ENCODE measurements at regions not wholly inside any gene's neighbourhood (a gene's known extent, or its start where the extent isn't known, plus 50 kb on each side); places are given as distances from the start of the nearest gene placed in this dataset.

DNA sequence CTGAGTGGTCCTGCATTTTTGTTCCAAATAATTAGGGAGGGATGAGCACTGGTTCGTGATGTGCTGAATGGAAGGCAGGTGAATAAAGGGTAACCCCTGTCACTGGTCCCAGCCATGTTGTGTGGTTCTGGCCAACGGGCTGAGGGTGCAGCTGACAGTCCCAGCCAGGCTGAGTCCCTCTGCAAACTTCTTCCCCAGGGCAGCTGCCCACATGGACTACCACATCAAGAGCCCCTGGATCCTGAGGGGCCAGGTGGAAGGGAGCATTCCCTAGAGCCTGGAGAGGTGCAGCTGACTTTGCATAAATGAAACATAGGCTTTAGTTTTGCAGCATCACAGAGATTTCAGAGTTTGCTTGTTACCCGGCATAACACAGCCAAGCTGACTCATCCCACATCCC, 219.8 kb upstream of the MYT1L start:
- TF ChIP-seq, protein P1, sequence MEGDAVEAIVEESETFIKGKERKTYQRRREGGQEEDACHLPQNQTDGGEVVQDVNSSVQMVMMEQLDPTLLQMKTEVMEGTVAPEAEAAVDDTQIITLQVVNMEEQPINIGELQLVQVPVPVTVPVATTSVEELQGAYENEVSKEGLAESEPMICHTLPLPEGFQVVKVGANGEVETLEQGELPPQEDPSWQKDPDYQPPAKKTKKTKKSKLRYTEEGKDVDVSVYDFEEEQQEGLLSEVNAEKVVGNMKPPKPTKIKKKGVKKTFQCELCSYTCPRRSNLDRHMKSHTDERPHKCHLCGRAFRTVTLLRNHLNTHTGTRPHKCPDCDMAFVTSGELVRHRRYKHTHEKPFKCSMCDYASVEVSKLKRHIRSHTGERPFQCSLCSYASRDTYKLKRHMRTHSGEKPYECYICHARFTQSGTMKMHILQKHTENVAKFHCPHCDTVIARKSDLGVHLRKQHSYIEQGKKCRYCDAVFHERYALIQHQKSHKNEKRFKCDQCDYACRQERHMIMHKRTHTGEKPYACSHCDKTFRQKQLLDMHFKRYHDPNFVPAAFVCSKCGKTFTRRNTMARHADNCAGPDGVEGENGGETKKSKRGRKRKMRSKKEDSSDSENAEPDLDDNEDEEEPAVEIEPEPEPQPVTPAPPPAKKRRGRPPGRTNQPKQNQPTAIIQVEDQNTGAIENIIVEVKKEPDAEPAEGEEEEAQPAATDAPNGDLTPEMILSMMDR (IDR thresholded peaks at IDR 0.05), result no peak
- no peak for TF ChIP-seq POLR2A (IDR thresholded peaks at IDR 0.05)
- intact Hi-C loops (cut with DNase I; ENCODE audit: low total_unique reads), result no loop called here

DNA sequence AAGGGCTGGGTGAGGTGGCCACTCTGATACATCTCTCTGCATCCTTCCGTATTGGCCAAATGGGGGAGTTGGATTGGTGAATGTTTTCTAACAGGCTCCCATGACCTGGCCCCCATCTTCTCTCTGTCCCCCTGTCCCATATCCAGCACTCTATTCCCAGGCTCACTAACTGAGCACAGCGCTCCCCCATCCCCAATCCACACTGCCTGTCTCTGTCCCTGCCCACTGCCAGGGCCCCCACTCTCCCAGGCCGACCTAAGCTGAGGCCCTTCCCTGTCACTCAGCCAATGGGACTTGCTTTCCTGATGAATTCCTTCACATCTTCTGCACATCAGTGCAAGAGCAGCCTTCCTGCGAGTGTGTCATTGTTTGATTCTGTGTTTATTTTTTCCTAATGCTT, 216.8 kb upstream of the MYT1L start:
- Histone ChIP-seq H3K4me1 (no peaks in the 10 kb centered on the region), H3K27ac (no peak overlapping the region), H3K36me3 (no peaks in the 10 kb centered on the region), H3K4me3 (no peak overlapping the region), H3K27me3 (no peaks in the 10 kb centered on the region), H3K9me3 (no peaks in the 10 kb centered on the region)
- TF ChIP-seq, protein P1 (IDR thresholded peaks at IDR 0.05), result no peak
- no peak for TF ChIP-seq POLR2A (IDR thresholded peaks at IDR 0.05)
- DNase-seq, result no peak
- intact Hi-C loops (cut with DNase I; ENCODE audit: low total_unique reads), result no loop called here

More for the DNA sequence above, 219.8 kb upstream of the MYT1L start:
- no peaks in the 10 kb centered on the region for H3K4me1 ChIP-seq
- no peaks in the 10 kb centered on the region for H3K36me3 ChIP-seq
- no peaks in the 10 kb centered on the region for H3K27me3 ChIP-seq
- no peaks in the 10 kb centered on the region for H3K9me3 ChIP-seq
- no peak overlapping the region for H3K4me3 ChIP-seq
- H3K27ac ChIP-seq, result no peak overlapping the region
- no peak for DNase-seq

DNA sequence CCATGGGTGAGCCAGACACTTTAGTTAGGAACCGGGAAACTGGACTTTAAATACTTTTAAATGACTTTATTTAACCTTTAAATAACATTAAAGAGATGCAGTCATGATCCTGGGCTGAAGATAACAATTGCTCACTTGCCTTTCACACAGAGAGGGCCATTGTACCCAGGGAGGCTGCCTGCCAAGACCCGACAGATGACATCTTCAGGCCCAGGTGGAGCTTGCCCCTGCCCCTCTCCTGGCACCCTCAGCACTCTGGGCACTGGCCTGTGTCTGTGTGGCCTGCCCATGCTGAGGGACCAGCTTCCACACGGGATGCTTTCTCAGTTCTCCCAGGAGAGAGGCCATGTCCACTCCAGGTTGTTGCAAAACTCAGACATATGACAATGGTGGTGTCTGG, 216.4 kb upstream of the MYT1L start:
- Histone ChIP-seq H3K36me3 (no peaks in the 10 kb centered on the region), H3K4me1 (no peaks in the 10 kb centered on the region), H3K9me3 (no peaks in the 10 kb centered on the region), H3K27ac (no peak overlapping the region), H3K4me3 (no peak overlapping the region), H3K27me3 (no peaks in the 10 kb centered on the region)
- intact Hi-C loops (cut with DNase I; ENCODE audit: low total_unique reads), result no loop called here
- DNase-seq, result no peak
- TF ChIP-seq, protein P1 (IDR thresholded peaks at IDR 0.05), result no peak
- no peak for TF ChIP-seq POLR2A (IDR thresholded peaks at IDR 0.05)

- H3K4me3 ChIP-seq, result no peak overlapping the region
- no peak for DNase-seq
- H3K27me3 ChIP-seq, result no peaks in the 10 kb centered on the region
- H3K27ac ChIP-seq, result no peak overlapping the region
- no peaks in the 10 kb centered on the region for H3K4me1 ChIP-seq
- H3K9me3 ChIP-seq, result no peaks in the 10 kb centered on the region
- TF ChIP-seq POLR2A (IDR thresholded peaks at IDR 0.05), result no peak
- TF ChIP-seq, protein P1 (IDR thresholded peaks at IDR 0.05), result no peak
- H3K36me3 ChIP-seq, result no peaks in the 10 kb centered on the region
- intact Hi-C loops (cut with DNase I; ENCODE audit: low total_unique reads), result no loop called here
Measured at GRCh38 chr2:2546046-2546445, 215.0 kb upstream of the MYT1L start.

DNA sequence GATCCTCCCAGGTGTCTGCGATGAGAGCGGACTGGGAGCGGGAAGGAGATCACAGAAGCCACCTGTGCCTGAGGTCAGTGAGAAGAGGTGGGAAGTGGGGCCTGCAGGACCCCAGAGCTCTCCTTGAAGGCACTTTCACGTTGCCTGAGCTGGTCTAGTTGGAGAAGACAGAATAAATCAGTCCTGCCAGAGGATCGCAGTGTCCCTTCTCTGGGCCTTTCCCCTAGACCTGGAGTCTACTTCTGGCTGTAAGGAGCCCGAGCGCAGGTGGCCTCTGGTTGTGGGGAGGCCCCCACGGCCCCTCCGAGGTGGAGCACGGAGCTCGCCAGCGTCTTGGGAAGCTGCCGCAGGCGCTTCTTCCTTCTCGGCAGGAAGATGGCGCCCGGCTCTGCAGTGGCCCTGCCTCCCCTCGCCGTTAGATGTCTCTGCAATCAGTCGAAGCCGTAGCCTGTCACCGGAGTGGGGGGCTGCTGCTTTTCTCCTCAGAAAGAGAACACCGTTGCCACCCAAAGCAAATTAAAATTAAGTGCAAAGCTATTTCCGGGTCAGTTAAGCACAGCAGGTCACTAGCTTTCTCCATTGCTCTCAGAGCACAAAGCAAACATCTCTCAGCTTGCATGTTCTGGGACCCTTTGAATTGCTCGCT, 212.0 kb upstream of the MYT1L start:
- no peak for DNase-seq
- intact Hi-C loops (cut with DNase I; ENCODE audit: low total_unique reads), result no loop called here
- Histone ChIP-seq H3K9me3 (no peaks in the 10 kb centered on the region), H3K27me3 (no peaks in the 10 kb centered on the region), H3K36me3 (no peaks in the 10 kb centered on the region), H3K27ac (no peak overlapping the region), H3K4me3 (no peak overlapping the region), H3K4me1 (no peaks in the 10 kb centered on the region)
- TF ChIP-seq, protein P1 (IDR thresholded peaks at IDR 0.05), result no peak
- no peak for TF ChIP-seq POLR2A (IDR thresholded peaks at IDR 0.05)

All from uterus (tissue), 3 donors.